ENCODE measurements at regions not wholly inside any gene's neighbourhood (a gene's known extent, or its start where the extent isn't known, plus 50 kb on each side); places are given as distances from the start of the nearest gene placed in this dataset.

DNA sequence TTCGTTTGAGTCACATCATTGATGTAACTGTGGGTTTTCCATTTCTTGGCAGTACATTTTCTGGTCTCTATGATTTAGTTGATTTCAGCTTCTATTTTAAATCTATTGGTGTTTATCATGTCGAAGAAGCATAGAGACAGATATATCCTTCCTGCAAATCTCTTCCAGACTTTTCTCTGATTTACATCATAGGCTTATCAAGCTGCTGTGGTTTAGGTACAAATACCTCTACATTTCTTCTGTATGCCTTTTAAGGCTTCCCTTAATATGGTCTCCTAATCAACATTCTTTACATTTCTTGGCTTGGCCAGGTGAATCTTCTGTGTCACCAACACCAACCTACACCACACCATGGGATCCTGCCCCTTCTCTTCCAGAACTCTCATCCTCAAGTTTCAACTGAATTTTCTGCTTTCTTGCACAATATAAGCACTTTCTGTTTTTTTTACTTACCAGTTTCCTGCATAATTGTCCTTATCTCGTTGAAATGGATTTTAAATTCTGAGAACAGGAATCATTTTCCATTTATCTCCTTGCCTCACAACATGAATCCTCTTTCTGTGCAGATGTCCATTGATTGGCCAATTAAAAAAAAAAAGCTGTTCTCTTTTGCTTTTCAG lies 626.9 kb downstream of the ANKRD50 start:
- TF ChIP-seq TAF1 (IDR thresholded peaks at IDR 0.05; ENCODE audit: borderline replicate concordance, low read depth, low read length) (no peak), POLR2AphosphoS5 (IDR thresholded peaks at IDR 0.05; ENCODE audit: low read depth, low read length) (no peak), POLR2A (IDR thresholded peaks at IDR 0.05; ENCODE audit: low read depth, low read length) (no peak)

All from GM12892 (cell line).